Gastroesophageal sphincter (tissue), 2 donors: ENCODE measurements at regions not wholly inside any gene's neighbourhood (a gene's known extent, or its start where the extent isn't known, plus 50 kb on each side); places are given as distances from the start of the nearest gene placed in this dataset.

Experiments used
- POLR2A ChIP-seq, 2 donors: fragments of 450-650 bp; IDR thresholded peaks; one replicate each; pipeline ENCODE4 v1.6.1; 2017; ENCODE audit warnings: antibody characterized with exemption in 2 of 2, mild to moderate bottlenecking in 2 of 2, moderate library complexity in 1 of 2
- POLR2AphosphoS5 ChIP-seq: sonication (generic); formaldehyde crosslinking; IDR thresholded peaks from one replicate; pipeline ENCODE4 v1.6.1; 2017; ENCODE audit warnings: antibody characterized with exemption

DNA sequence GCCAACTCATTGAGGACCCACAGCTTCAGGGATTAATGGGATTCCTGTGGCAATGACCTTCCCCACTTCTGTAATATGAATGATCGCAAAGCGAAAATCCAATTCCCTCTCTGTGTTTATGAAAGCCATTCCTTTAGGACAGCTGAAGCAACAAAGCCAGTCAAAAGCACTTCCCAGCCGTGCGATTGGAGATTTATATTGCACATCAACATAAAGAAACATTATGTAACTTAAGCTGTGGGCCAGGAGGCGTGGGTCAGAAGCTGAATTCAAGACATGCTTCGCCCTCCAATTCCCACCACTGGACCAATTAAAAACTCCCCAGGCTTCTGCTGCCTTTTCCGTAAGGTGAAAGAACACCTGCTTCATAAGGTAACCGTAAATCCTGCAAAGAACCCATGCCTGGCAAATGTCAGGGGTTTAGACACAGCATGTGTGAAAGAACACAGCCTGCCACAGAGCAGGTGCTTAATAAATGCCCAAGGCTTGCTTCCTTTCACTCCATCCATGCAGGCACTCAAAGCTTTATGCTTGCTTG is 138.9 kb upstream of the SOD1 start:
- TF ChIP-seq POLR2AphosphoS5 (no peak), POLR2A (IDR thresholded peaks at IDR 0.05) (no peak)
